HL-60 (cell line): ENCODE measurements at regions not wholly inside any gene's neighbourhood (a gene's known extent, or its start where the extent isn't known, plus 50 kb on each side); places are given as distances from the start of the nearest gene placed in this dataset.

Source experiments
- DNase-seq, 2 experiments: peaks; one replicate each; pipeline ENCODE4 v3.0.0-alpha.2; 2010 to 2020; ENCODE audit warnings: low read depth in 1 of 2, low spot score in 1 of 2
- H3K27ac ChIP-seq: fragments of 250-450 bp; sonication (Bioruptor Pico); replicated peaks from 2 replicates; pipeline ENCODE4 v1.5.1; 2020; ENCODE audit warnings: mild to moderate bottlenecking, moderate library complexity
- H3K27me3 ChIP-seq: fragments of 250-450 bp; sonication (Bioruptor Pico); 2 replicates; pipeline ENCODE4 v1.5.1; 2021; ENCODE audit warnings: mild to moderate bottlenecking, moderate library complexity; ENCODE audit not compliant: insufficient read depth, poor library complexity, severe bottlenecking
- H3K4me3 ChIP-seq: replicated peaks from 2 replicates; pipeline ENCODE4 v1.5.1; 2011; ENCODE audit warnings: mild to moderate bottlenecking, control low read depth, low read length; ENCODE audit not compliant: insufficient read depth
- GABPA ChIP-seq: IDR thresholded peaks from 2 replicates; pipeline ENCODE4 v1.6.1; 2012; ENCODE audit warnings: low read depth
- POLR2AphosphoS5 ChIP-seq: IDR thresholded peaks from 2 replicates; pipeline ENCODE4 v1.6.1; 2012; ENCODE audit warnings: low read depth
- SPI1 ChIP-seq: IDR thresholded peaks from 2 replicates; pipeline ENCODE4 v1.6.1; 2012; ENCODE audit warnings: low read depth, mild to moderate bottlenecking, borderline replicate concordance
- TF ChIP-seq, protein P1 (sequence below): IDR thresholded peaks from 2 replicates; pipeline ENCODE4 v1.6.1; 2012; ENCODE audit warnings: low read depth; ENCODE audit not compliant: insufficient replicate concordance
- TF ChIP-seq, protein P2 (sequence below): IDR thresholded peaks from one replicate; pipeline ENCODE4 v1.5.1; 2011; ENCODE audit warnings: low read length, control low read depth, inconsistent platforms; ENCODE audit not compliant: insufficient read depth

DNA sequence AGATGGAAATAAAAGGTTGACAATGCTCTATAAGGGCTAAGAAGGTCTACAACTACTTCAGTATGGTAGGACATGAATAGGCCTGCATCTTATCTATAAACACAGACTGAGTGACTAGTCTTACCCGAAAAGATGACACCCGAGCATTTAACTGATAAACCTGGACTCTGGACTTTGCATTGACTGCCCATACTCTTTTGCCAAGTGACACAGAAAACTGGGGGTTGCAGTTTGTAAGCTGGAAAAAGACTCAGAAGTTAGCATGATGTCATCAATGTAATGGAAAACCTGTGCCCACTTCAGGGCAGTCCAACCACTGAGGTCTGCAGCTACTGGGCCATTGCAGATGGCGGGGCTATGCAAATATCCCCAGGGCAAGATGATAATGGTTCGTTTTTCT, 258.3 kb upstream of the NEGR1 start:
- no peaks in the 10 kb centered on the region for H3K27me3 ChIP-seq
- no peak for TF ChIP-seq POLR2AphosphoS5
- no peak for TF ChIP-seq SPI1
- TF ChIP-seq, protein P1, sequence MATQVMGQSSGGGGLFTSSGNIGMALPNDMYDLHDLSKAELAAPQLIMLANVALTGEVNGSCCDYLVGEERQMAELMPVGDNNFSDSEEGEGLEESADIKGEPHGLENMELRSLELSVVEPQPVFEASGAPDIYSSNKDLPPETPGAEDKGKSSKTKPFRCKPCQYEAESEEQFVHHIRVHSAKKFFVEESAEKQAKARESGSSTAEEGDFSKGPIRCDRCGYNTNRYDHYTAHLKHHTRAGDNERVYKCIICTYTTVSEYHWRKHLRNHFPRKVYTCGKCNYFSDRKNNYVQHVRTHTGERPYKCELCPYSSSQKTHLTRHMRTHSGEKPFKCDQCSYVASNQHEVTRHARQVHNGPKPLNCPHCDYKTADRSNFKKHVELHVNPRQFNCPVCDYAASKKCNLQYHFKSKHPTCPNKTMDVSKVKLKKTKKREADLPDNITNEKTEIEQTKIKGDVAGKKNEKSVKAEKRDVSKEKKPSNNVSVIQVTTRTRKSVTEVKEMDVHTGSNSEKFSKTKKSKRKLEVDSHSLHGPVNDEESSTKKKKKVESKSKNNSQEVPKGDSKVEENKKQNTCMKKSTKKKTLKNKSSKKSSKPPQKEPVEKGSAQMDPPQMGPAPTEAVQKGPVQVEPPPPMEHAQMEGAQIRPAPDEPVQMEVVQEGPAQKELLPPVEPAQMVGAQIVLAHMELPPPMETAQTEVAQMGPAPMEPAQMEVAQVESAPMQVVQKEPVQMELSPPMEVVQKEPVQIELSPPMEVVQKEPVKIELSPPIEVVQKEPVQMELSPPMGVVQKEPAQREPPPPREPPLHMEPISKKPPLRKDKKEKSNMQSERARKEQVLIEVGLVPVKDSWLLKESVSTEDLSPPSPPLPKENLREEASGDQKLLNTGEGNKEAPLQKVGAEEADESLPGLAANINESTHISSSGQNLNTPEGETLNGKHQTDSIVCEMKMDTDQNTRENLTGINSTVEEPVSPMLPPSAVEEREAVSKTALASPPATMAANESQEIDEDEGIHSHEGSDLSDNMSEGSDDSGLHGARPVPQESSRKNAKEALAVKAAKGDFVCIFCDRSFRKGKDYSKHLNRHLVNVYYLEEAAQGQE, result no peak
- TF ChIP-seq, protein P2, sequence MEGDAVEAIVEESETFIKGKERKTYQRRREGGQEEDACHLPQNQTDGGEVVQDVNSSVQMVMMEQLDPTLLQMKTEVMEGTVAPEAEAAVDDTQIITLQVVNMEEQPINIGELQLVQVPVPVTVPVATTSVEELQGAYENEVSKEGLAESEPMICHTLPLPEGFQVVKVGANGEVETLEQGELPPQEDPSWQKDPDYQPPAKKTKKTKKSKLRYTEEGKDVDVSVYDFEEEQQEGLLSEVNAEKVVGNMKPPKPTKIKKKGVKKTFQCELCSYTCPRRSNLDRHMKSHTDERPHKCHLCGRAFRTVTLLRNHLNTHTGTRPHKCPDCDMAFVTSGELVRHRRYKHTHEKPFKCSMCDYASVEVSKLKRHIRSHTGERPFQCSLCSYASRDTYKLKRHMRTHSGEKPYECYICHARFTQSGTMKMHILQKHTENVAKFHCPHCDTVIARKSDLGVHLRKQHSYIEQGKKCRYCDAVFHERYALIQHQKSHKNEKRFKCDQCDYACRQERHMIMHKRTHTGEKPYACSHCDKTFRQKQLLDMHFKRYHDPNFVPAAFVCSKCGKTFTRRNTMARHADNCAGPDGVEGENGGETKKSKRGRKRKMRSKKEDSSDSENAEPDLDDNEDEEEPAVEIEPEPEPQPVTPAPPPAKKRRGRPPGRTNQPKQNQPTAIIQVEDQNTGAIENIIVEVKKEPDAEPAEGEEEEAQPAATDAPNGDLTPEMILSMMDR, result no peak
- TF ChIP-seq GABPA, result no peak
- DNase-seq, result no peak
- H3K4me3 ChIP-seq, result no peak overlapping the region
- H3K27ac ChIP-seq, result no peak overlapping the region

DNA sequence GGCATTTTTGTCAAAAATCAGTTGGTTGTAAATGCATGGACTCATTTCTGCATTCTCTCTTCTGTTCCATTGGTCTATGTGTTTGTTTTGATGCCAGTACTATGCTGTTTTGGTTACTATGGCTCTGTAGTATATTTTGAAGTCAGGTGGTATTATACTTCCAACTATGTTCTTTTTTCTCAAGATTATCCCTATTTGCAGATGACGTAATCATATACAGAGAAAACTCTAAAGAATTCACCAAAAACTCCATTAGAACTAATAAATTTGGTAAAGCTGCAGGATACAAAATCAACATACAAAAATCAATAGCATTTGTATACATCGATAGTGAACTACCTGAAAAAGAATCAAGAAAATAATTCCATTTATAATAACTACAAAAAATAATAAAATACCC, 253.1 kb upstream of the NEGR1 start:
- Histone ChIP-seq H3K27ac (no peak overlapping the region), H3K27me3 (no peaks in the 10 kb centered on the region), H3K4me3 (no peak overlapping the region)
- TF ChIP-seq, protein P1, result no peak
- no peak for TF ChIP-seq POLR2AphosphoS5
- TF ChIP-seq SPI1, result no peak
- no peak for TF ChIP-seq GABPA
- TF ChIP-seq, protein P2, result no peak
- DNase-seq, result no peak

DNA sequence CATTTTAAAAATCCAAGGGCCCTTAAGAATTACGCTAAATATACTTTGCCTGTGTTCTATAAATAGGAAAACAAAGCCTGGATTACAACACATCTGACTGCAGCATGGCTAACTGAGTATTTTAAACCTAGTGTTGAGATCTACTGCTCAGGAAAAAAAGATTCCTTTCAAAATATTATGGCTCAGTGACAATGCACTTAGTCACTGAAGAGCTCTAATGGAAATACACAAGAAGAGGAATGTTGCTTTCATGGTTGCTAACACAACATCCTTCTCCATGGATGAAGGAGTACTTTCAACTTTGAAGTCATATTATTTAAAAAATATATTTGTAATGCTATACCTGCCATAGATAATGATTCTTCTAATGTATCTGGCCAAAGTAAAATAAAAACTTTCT, 248.3 kb upstream of the NEGR1 start:
- Histone ChIP-seq H3K27ac (no peak overlapping the region), H3K4me3 (no peak overlapping the region), H3K27me3 (no peaks in the 10 kb centered on the region)
- DNase-seq, result no peak
- no peak for TF ChIP-seq POLR2AphosphoS5
- no peak for TF ChIP-seq SPI1
- TF ChIP-seq, protein P1, result no peak
- no peak for TF ChIP-seq GABPA
- TF ChIP-seq, protein P2, result no peak
